SJSA1 (cell line): ENCODE measurements at regions not wholly inside any gene's neighbourhood (a gene's known extent, or its start where the extent isn't known, plus 50 kb on each side); places are given as distances from the start of the nearest gene placed in this dataset.

Source experiments
- DNase-seq, 2 experiments: peaks; one replicate each; pipeline ENCODE4 v3.0.0-alpha.2; 2015 to 2020; ENCODE audit warnings: low spot score in 2 of 2, low read depth in 1 of 2
- H3K27ac ChIP-seq: fragments of 250-450 bp; sonication (Bioruptor Pico); 2 replicates; pipeline ENCODE4 v1.5.1; 2020; ENCODE audit warnings: mild to moderate bottlenecking, moderate library complexity
- H3K27me3 ChIP-seq: fragments of 250-450 bp; sonication (Bioruptor Pico); replicated peaks from 2 replicates; pipeline ENCODE4 v1.5.1; 2020; ENCODE audit warnings: mild to moderate bottlenecking, moderate library complexity
- H3K36me3 ChIP-seq: fragments of 250-450 bp; sonication (Bioruptor Pico); 2 replicates; pipeline ENCODE4 v1.5.1; 2020; ENCODE audit warnings: mild to moderate bottlenecking
- H3K4me1 ChIP-seq: fragments of 250-450 bp; sonication (Bioruptor Pico); replicated peaks from 2 replicates; pipeline ENCODE4 v1.6.1; 2021; ENCODE audit warnings: mild to moderate bottlenecking
- H3K4me3 ChIP-seq: fragments of 250-450 bp; sonication (Bioruptor Pico); 2 replicates; pipeline ENCODE4 v1.5.1; 2020; ENCODE audit warnings: mild to moderate bottlenecking
- H3K9me3 ChIP-seq: fragments of 250-450 bp; sonication (Bioruptor Pico); replicated peaks from 2 replicates; pipeline ENCODE4 v1.5.1; 2020; ENCODE audit warnings: mild to moderate bottlenecking

GRCh38 chr5:130994496-130995253 lies 170.4 kb downstream of the HINT1 start:
- Histone ChIP-seq H3K4me3 (no peak overlapping the region), H3K9me3 (no peaks in the 10 kb centered on the region), H3K27me3 (peaks cover 10% of the 10 kb centered on the region), H3K4me1 (peaks cover 15% of the 10 kb centered on the region), H3K36me3 (no peaks in the 10 kb centered on the region), H3K27ac (no peak overlapping the region)
- DNase-seq: no peak

GRCh38 chr5:130992621-130993020 lies 172.4 kb downstream of the HINT1 start:
- Histone ChIP-seq H3K27ac (peak overlapping the region; percentile 62), H3K27me3 (no peaks in the 10 kb centered on the region), H3K4me1 (peaks cover 15% of the 10 kb centered on the region), H3K9me3 (no peaks in the 10 kb centered on the region), H3K4me3 (no peak overlapping the region), H3K36me3 (no peaks in the 10 kb centered on the region)
- DNase-seq: no peak

GRCh38 chr5:130992095-130992494 lies 173.0 kb downstream of the HINT1 start:
- H3K9me3 ChIP-seq: no peaks in the 10 kb centered on the region
- H3K4me3 ChIP-seq: no peak overlapping the region
- H3K36me3 ChIP-seq: no peaks in the 10 kb centered on the region
- H3K4me1 ChIP-seq: peaks cover 15% of the 10 kb centered on the region
- DNase-seq: peak; percentile 65 to 84
- H3K27ac ChIP-seq: peak overlapping the region; percentile 62
- H3K27me3 ChIP-seq: no peaks in the 10 kb centered on the region

GRCh38 chr5:130985776-130986175 lies 179.3 kb downstream of the HINT1 start:
- H3K9me3 ChIP-seq: no peaks in the 10 kb centered on the region
- H3K4me3 ChIP-seq: no peak overlapping the region
- H3K27me3 ChIP-seq: 0 out of 2 replicates have a peak, but pooled peaks cover 3% of the 10 kb centered on the region
- no peaks in the 10 kb centered on the region for H3K36me3 ChIP-seq
- H3K27ac ChIP-seq: no peak overlapping the region
- H3K4me1 ChIP-seq: no peaks in the 10 kb centered on the region
- DNase-seq: no peak

- no peaks in the 10 kb centered on the region for H3K9me3 ChIP-seq
- DNase-seq: no peak
- no peak overlapping the region for H3K27ac ChIP-seq
- H3K4me1 ChIP-seq: no peaks in the 10 kb centered on the region
- H3K27me3 ChIP-seq: 0 out of 2 replicates have a peak, but pooled peaks cover 3% of the 10 kb centered on the region
- H3K4me3 ChIP-seq: no peak overlapping the region
- H3K36me3 ChIP-seq: no peaks in the 10 kb centered on the region
These were observed 183.4 kb downstream of the HINT1 start for GRCh38 chr5:130981663-130982062.

DNA sequence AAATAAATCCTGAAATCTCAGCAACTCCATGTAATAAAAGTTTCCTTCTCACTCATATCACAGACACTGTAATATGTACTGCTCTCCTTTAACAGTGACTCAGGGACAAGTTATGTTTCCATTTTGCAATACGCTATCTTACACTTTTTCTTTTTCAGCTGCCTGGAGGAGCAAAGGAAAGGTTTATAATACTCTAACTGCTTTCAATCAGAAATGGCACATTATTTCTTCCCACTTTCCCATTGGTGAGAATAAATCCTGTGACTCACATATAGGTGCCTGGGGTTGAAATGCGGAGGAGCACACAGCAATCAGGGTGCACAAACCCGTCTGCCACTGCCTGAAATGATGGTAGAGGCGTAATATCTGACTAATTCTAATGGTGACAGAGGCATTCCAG lies 186.6 kb downstream of the HINT1 start:
- no peak for DNase-seq
- H3K4me1 ChIP-seq: no peaks in the 10 kb centered on the region

GRCh38 chr5:130976493-130976892 lies 188.6 kb downstream of the HINT1 start:
- Histone ChIP-seq H3K4me1 (no peaks in the 10 kb centered on the region), H3K27ac (no peak overlapping the region), H3K36me3 (no peaks in the 10 kb centered on the region), H3K27me3 (0 out of 2 replicates have a peak, but pooled peaks cover 5% of the 10 kb centered on the region), H3K4me3 (no peak overlapping the region), H3K9me3 (no peaks in the 10 kb centered on the region)
- DNase-seq: no peak

More for the DNA sequence above, 186.6 kb downstream of the HINT1 start:
- no peaks in the 10 kb centered on the region for H3K36me3 ChIP-seq
- H3K9me3 ChIP-seq: no peaks in the 10 kb centered on the region
- H3K4me3 ChIP-seq: no peak overlapping the region
- no peak overlapping the region for H3K27ac ChIP-seq
- H3K27me3 ChIP-seq: 0 out of 2 replicates have a peak, but pooled peaks cover 9% of the 10 kb centered on the region

DNA sequence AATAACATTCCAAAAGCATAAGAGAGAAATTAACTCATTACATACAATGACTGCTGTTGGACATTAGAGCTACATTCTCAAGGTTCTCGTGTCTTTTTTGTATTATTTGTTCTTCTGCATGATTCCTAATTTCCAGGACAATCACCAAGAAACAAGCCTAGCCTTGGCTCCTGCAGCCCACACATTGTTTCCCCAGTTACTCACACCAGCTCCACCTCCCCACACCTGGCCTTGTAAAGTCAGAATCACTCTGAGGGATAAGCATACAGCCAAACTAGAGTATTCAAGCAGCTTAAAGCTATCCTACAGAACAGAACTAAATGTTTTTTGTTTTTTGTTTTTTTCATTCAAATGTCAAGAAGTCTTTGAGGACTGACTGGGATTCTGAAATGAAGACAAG lies 189.2 kb downstream of the HINT1 start:
- no peaks in the 10 kb centered on the region for H3K9me3 ChIP-seq
- DNase-seq: no peak
- no peak overlapping the region for H3K4me3 ChIP-seq
- H3K4me1 ChIP-seq: no peaks in the 10 kb centered on the region
- no peak overlapping the region for H3K27ac ChIP-seq
- no peaks in the 10 kb centered on the region for H3K36me3 ChIP-seq
- H3K27me3 ChIP-seq: 0 out of 2 replicates have a peak, but pooled peaks cover 5% of the 10 kb centered on the region

DNA sequence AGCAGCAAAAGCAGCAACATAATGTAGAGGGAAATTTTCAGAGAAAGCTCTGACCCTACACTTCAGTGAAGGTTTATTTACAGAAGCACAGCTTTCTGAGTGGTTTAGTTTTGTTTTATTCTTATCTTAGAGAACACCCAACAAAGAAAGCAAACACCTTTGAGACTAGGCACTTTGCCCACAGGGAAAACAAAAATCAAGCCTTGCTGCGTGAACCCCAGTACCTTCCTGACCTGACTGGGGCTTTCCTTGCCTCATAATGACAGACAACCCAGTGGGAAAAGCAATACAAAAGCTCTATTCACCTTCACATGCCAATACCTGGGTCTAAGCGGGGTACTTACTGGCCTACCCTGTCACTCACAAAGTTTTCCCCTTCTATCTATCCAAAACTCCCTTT lies 189.8 kb downstream of the HINT1 start:
- H3K4me3 ChIP-seq: no peak overlapping the region
- H3K4me1 ChIP-seq: no peaks in the 10 kb centered on the region
- 0 out of 2 replicates have a peak, but pooled peaks cover 5% of the 10 kb centered on the region for H3K27me3 ChIP-seq
- no peaks in the 10 kb centered on the region for H3K36me3 ChIP-seq
- DNase-seq: no peak
- H3K9me3 ChIP-seq: no peaks in the 10 kb centered on the region
- no peak overlapping the region for H3K27ac ChIP-seq

DNA sequence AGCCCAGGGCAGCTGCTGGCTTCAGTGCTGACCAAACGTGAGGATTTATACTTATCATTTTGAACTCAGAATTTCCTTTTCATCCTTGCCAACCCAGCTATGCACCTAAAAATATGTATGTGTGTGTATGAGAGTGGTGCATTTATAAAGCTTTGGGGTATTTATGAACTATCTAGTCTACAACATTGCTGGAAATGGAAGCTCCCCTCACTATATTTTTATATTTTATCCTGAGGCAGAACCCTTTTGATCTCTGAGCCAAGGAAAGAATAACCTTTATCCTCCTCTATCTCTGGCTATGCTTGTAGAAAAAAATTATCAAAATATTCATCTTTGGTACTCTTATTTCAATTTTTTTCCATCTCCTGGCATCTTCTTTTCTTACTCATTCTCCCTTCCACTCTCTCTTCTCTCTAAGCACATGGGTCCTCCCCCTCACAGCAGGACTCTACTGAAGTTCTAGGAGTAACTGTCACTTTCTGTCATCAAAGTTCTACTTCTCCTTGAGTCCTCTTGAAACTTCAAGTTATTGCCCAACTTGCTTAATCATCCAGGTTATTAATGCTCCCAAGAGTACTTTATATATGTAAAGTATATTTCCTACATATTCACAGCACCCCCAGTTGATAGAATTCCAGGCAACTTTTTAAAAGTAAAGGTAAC lies 190.9 kb downstream of the HINT1 start:
- no peak for DNase-seq
- no peaks in the 10 kb centered on the region for H3K9me3 ChIP-seq
- H3K4me1 ChIP-seq: no peaks in the 10 kb centered on the region
- H3K36me3 ChIP-seq: no peaks in the 10 kb centered on the region
- H3K4me3 ChIP-seq: no peak overlapping the region
- 0 out of 2 replicates have a peak, but pooled peaks cover 5% of the 10 kb centered on the region for H3K27me3 ChIP-seq
- H3K27ac ChIP-seq: no peak overlapping the region

GRCh38 chr5:130966990-130967525 lies 198.0 kb downstream of the HINT1 start:
- H3K4me1 ChIP-seq: no peaks in the 10 kb centered on the region
- H3K27ac ChIP-seq: no peak overlapping the region
- H3K4me3 ChIP-seq: no peak overlapping the region
- H3K9me3 ChIP-seq: peaks cover 4% of the 10 kb centered on the region; the same call in 1 of the 2 replicates
- H3K36me3 ChIP-seq: no peaks in the 10 kb centered on the region
- no peak for DNase-seq
- H3K27me3 ChIP-seq: no peaks in the 10 kb centered on the region

DNA sequence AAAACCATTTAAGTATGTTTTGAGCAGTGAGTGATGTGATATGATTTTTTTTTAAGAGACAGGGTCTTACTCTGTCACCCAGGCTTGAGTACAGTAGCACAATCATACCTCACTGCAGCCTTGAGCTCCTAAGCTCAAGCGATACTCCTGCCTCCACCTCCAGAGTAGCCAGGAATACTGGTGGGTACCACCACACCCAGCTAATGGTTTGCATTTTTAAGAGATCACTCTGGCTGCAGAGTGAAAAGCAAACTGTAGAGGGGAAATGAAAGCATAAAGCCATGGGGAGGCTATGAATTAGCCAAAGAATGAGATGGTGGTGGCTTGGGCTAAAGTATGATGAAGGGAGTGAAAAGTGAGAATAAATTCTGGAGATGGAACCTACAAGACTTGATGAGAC lies 199.1 kb downstream of the HINT1 start:
- no peaks in the 10 kb centered on the region for H3K27me3 ChIP-seq
- no peaks in the 10 kb centered on the region for H3K4me1 ChIP-seq
- no peak overlapping the region for H3K4me3 ChIP-seq
- no peak overlapping the region for H3K27ac ChIP-seq
- H3K36me3 ChIP-seq: no peaks in the 10 kb centered on the region
- DNase-seq: no peak
- peaks cover 4% of the 10 kb centered on the region; the same call in 1 of the 2 replicates for H3K9me3 ChIP-seq

DNA sequence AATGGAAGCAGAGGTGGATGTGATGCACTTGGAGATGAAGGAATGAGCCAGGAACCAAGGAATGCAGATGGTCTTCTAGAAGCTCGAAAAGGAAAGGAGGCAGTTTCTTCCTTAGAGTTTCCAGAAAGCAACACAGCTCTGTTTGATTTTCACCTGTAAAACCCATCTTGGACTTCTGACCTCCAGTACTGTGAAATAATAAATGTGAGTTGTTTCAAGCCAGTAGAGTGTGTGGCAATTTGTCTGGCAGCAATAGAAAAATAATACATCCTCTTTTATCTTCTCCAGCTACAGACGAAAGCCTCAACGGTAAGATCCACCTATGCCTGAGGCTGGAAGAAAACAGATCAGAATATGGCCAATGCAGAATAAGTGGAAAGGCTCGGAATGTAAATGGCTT lies 199.7 kb downstream of the HINT1 start:
- Histone ChIP-seq H3K4me3 (no peak overlapping the region), H3K27me3 (no peaks in the 10 kb centered on the region), H3K27ac (no peak overlapping the region), H3K36me3 (no peaks in the 10 kb centered on the region), H3K9me3 (peaks cover 4% of the 10 kb centered on the region; the same call in 1 of the 2 replicates), H3K4me1 (no peaks in the 10 kb centered on the region)
- DNase-seq: no peak
